H54 (cell line): ENCODE measurements at regions not wholly inside any gene's neighbourhood (a gene's known extent, or its start where the extent isn't known, plus 50 kb on each side); places are given as distances from the start of the nearest gene placed in this dataset.

Experiments
- DNase-seq: peaks from one replicate; pipeline ENCODE4 v3.0.0; 2011; ENCODE audit warnings: low spot score, mixed read lengths; ENCODE audit not compliant: insufficient read length
- FAIRE-seq: peaks from 3 replicates; lab custom pipeline; 2011; peaks lifted over from hg19 to GRCh38; lab: Jason Lieb, UNC
- POLR2A ChIP-seq: IDR thresholded peaks from 2 replicates; pipeline ENCODE4 v1.6.1; 2011; ENCODE audit warnings: low read depth, mild to moderate bottlenecking, low read length

DNA sequence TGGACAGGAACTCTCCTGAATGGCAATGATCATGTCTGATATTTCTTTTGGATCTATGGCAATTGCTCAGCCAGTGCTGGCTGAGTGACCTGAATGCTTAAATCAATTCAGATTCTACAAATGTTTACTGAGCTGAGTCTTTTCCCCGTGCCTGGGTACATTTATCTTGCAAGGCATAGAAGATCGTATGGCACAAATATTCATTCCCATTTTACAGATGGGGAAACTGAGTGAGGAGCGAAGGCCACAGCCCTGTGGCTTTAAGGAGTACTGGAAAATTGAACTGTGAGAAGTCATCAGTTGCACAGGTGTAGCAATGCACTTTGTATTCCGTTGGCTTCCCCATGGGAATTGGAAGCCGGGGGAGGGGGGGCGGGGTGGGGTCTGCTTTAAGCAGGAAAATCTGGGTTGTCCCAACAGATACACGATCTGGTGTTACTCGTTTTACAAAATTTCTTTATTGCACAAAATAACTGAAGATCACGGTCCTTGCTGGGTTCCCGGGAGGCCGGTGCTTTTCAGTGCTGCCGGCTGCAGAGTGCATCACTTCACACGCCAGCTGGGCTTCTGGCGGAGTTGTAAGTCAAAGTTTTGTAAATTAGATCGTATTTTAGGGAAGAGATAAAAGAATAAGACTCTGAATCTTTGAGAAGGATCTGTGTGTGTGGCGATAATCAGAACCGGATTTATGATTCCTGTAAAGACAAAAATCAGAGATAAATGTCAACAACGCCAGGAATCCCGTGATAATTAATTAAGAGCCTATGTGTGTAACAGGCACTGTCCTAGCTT, 75.0 kb upstream of the MAP1LC3B2 start:
- TF ChIP-seq POLR2A: no peak
- DNase-seq (no peak), FAIRE-seq (no peak)

DNA sequence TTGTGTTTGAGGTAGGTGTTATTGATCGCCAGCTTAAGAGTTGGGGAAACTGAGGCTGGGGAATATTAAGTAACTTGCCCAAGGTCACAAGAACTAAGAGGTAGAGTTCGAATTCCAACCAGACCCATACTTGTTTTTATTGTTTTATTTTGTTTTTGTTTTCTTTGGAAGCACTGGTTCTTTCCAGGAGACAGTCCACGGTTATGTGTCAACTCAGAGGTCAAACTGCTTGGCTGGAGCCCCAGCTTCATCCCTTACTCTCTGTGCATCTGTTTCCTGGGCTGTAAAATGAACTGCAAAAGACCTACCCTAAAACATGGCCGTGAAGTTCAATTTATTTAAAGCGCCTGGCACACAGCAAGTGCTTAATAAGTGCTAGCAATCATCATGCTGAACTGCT, 74.4 kb upstream of the MAP1LC3B2 start:
- no peak for TF ChIP-seq POLR2A
- FAIRE-seq (no peak), DNase-seq (no peak)

DNA sequence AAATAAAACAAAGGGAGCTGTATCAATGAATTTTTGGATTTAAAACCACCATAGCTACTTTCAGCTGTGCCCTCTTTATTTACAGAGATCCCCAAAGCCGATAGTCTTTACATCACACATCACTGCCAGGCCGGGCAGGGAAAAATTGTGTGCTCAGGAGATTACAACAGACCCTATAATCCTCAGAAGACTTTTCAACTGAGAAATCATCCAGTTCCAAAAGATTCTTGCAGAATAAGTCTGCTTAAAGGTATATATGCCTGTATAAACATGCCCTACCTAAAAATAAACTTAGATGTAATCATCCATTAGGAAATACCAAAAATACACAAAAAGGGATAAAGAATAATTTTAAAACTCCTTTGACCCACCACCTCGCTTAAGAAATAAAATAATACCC, 70.1 kb upstream of the MAP1LC3B2 start:
- DNase-seq: no peak
- FAIRE-seq: no peak
- TF ChIP-seq POLR2A: no peak

DNA sequence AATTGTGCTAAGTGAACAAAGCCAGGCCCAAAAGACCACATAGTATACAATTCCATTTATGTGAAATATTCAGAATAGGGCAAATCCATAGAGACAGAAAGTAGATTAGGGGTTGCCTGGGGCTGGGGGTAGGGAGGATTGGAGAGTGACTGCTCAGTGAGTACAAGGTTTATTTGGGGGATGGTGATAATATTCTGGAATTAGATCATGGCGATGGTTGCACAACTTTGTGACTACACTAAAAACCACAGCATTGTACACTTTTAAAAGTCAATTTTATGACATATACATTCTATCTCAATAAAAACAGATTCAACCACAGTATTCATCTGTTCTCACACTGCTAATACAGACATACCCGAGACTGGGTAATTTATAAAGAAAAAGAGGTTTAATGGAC, 68.7 kb upstream of the MAP1LC3B2 start:
- TF ChIP-seq POLR2A: no peak
- FAIRE-seq: no peak
- DNase-seq: no peak

DNA sequence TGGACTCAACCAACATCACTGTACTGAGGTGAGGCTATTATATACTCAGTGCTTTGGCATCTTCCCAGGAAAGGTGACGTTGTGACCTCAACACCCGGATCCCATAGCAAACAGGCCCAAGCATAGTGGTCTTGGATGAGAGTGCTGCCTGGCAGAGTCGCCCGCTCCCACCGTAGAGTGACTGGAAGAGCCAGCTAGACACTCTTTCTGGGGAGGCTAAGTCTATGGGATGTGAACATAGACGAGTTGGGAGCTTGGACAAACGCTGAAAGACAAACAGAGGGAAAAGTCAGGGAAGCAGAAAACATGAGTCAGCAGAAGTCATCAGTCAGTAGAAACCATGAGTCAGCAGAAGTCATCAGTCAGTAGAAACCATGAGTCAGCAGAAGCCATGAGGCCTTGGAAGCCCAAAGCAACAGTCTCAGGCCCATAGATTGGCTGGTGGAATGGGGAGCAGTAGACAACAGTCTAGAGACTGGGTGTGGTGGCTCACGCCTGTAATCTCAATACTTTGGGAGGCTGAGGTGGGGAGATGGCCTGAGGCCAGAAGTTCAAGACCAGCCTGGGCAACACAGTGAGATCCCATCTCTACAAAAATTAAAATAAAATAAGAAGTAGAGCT, 66.4 kb upstream of the MAP1LC3B2 start:
- FAIRE-seq (peak; percentile 27), DNase-seq (peak; percentile 56)
- TF ChIP-seq POLR2A: no peak

DNA sequence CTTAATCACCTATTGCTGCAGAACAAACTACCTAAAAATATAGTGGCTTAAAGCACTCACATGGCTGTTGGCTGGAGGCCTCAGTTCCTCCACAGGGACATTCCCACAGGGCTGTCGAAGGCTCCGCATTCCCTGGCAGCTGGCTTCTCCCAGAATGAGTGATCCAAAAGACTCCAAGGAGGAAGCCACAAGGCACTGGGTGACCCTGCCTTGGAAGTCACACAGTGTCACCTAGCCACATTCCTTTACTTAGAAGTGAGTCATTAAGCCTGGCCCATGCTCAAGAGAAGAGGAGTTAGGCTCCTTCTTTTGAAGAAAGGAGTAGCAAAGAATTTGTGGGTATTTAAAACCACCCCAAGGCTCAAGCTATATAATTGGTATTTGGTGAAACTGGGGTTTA, 63.9 kb upstream of the MAP1LC3B2 start:
- no peak for TF ChIP-seq POLR2A
- FAIRE-seq (no peak), DNase-seq (peak; percentile 17)

DNA sequence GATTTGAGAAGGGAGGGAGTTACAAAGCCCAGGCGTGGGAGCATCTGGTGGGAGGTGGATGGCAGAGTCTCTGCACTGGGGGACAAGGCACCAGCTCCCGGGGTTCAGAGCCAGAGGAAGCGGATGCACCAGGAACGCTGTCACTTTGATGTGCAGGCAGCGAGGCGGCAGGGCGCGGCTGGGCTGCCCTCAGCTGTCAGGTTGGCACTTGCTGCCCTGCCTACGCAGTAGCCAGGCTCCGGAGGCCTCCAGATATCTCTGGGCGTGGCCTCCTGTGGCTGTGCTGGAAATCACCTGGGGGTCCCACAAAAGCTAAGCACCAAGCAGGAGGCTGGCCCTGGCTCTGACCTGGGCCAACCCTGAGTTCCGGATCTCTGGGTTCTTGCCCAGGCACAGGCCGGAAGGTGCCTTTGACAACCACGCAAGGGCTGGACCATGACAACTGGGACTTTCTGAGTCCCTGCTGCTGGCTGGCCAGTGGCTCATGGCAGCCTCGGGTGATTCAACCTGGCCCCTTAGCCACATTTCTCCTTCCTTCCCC, 62.1 kb upstream of the MAP1LC3B2 start:
- no peak for TF ChIP-seq POLR2A
- no peak for FAIRE-seq
- DNase-seq: no peak

DNA sequence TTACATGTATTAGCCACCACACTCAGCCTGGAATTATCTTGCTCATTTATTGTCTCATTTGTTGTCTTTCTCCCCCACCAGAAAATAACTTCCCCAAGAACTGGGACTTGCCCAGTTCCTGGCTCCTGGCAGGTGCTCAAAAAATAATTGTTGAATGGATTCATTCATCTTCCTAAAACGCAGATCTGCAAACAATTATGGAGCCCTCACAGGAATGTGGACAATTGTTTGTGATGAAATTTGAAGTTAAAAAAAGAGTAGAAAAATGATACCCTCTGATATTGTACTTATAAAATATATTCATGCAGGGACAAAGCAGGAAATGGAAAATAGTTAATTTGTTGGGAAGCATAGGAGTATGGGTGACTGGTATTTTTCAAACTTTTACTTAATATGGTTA, 60.7 kb upstream of the MAP1LC3B2 start:
- DNase-seq: no peak
- TF ChIP-seq POLR2A: no peak
- no peak for FAIRE-seq

DNA sequence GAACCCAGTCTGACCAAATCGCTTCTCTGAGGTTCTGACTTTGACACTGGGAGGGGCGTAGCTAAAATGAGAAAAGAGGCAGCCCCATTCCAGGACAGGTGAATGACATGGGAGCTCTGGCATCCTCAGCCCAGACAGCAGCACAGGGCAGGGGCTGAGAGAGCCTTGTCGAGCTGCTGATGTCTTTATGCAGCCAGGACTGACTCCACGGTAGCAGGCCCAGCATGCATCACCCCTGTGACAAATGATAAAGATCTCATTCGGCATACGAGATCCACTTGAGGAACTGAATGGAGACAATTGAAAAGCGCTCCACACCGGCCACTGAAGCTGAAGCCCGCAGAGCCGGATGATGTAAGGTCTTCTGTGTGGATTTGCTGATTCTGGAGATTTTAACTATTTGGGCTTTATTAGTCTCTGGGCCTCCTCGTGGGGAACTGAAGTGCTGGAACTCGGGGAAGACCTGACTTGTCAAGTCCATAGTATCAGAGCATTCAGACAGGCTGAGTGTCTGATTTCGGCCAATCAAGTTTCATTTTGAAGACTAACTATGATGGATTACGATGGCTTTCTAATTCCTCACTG, 56.9 kb upstream of the MAP1LC3B2 start:
- DNase-seq (no peak), FAIRE-seq (no peak)
- TF ChIP-seq POLR2A: no peak

DNA sequence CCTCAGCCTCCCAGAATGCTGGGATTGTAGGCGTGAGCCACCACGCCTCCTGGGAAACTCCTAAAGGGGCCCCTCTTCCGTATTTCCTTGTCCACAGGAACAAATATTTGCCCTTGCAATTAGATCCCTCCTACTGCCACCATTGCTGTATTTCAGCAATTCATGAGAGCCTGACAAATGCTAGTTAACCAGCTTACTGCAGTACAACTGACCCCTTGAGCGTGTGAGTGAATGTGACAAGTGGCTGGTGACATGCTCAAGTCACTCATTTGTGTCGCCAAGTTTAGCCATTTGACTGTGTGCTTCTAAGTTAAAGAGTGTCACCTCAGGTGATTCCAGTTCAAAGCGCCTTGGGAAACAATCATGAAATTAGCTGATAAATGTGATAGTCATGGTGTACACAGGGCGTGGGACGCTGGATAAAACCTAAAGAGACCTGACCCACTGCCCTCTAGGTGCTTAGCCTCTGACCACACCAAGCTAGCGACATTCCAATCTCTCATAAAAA, 56.1 kb upstream of the MAP1LC3B2 start:
- FAIRE-seq (no peak), DNase-seq (no peak)
- TF ChIP-seq POLR2A: no peak

DNA sequence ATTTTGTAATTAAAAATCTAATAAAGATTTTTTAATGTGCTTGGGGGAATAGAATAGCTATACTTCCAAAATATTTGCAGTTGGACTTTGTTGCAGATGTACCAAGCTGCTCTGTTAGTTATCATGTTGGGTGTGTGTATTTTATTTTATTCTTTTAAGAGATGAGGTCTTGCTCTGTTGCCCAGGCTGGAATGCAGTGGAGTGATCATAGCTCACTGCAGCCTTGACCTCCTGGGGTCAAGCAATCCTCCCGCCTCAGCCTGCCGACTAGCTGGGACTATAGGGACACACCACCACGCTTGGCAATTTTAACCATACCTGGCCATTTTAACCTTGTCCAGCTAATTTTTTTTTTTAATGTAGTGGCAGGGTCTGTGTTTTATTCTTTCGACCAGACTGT, 54.7 kb upstream of the MAP1LC3B2 start:
- DNase-seq: no peak
- no peak for FAIRE-seq
- TF ChIP-seq POLR2A: no peak

DNA sequence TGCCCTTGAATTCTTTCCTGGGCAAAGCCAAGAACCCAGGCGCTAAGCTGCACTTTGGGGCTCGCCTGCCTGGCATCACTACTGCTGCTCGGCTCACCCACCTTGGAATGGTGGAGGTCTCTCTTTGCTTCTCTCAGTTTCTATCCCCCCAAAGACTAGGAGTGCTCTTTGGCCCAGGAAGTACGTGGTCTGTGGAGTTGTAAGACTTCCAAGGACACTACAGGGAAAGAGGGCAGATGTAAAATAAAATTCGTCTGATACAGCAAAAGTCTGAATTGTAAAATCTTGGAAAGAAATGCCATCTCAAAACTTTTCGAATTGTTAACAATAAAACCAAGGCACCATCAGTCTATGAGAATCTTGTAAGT, 52.5 kb upstream of the MAP1LC3B2 start:
- FAIRE-seq (no peak), DNase-seq (no peak)
- no peak for TF ChIP-seq POLR2A

DNA sequence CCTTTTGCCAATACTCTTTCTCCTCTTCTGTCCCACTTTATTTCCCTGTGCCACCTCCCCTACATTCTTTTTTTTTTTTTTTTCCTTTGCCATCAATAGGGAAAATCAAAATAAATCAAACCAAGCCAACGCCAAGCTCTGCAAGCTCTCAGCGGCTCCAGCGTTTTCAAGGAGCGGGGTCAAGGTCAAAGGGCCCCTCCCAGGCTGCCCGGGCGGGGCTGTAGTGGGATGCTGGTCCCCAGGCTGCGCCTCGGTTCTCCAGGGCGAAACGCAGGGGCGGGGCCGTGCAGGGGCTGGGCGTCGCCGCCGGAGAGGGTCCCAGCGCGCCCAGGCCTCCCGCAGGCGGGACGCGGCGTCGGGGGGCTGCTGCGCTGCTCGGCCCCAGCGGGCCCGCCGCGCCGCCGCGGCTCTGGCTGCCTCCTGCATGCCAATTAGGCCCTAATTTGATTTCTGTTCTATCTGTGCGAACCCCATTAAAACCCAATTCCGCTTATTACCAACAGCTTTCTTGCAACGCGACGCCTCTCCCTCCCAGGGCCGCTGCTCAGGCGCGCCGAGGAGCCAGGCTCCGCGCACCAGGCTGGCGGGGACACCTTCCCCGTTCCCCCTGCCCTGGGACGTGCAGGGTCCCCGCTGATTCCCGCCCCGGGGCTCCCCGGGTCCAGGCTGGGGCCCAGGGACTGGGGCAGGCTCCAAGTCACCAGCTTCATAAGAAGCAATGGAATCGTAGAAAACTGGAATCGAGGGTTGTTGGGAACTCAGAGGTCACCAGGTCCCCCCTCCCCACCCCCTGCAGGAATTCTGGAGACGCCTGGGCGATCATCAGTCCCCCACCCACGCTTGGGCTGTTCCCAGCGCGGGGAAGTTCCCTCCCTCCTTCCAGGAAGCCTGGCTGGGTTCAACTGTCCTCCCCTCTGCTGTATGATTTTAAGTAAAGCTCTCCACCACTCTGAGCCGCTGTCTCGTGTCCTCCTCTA, 50.7 kb upstream of the MAP1LC3B2 start:
- DNase-seq: no peak
- peak; percentile 20; the same call in 1 of the 2 replicates for TF ChIP-seq POLR2A
- no peak for FAIRE-seq
